ENCODE measurements at regions not wholly inside any gene's neighbourhood (a gene's known extent, or its start where the extent isn't known, plus 50 kb on each side); places are given as distances from the start of the nearest gene placed in this dataset.

- H3K4me1 Mint-ChIP-seq (ENCODE audit: low read depth), result no peaks in the 10 kb centered on the region
- no peak for TF ChIP-seq CTCF (IDR thresholded peaks at IDR 0.05)
- H3K27ac Mint-ChIP-seq, result no peak overlapping the region
- intact Hi-C loops (cut with micrococcal nuclease), result no loop called here
- H3K27me3 Mint-ChIP-seq, result no peaks in the 10 kb centered on the region
- CTCF ChIA-PET, result interaction anchor here (1.1 kb wide), 1 partner anchor 18 kb away, joined by 3 read pairs; no protein-coding TSS in a partner anchor
- H3K4me3 Mint-ChIP-seq, result no peak overlapping the region
- DNase-seq (no peak), ATAC-seq (no peak)
- POLR2A ChIA-PET, result no interaction called here
- no peaks in the 10 kb centered on the region for H3K9me3 Mint-ChIP-seq
- H3K36me3 Mint-ChIP-seq (ENCODE audit: low read depth), result no peaks in the 10 kb centered on the region
These were observed 88.7 kb upstream of the KCTD7 start for GRCh38 chr7:66539902-66540375.

- H3K4me1 Mint-ChIP-seq (ENCODE audit: low read depth), result no peaks in the 10 kb centered on the region
- ChIA-PET POLR2A (no interaction called here), CTCF (no interaction called here)
- no peaks in the 10 kb centered on the region for H3K9me3 Mint-ChIP-seq
- DNase-seq, result no peak
- ATAC-seq, result no peak
- no peak overlapping the region for H3K27ac Mint-ChIP-seq
- no peaks in the 10 kb centered on the region for H3K36me3 Mint-ChIP-seq (ENCODE audit: low read depth)
- no peak for TF ChIP-seq CTCF (IDR thresholded peaks at IDR 0.05)
- H3K27me3 Mint-ChIP-seq, result no peaks in the 10 kb centered on the region
- no peak overlapping the region for H3K4me3 Mint-ChIP-seq
- intact Hi-C loops (cut with micrococcal nuclease), result no loop called here
These were observed 86.6 kb upstream of the KCTD7 start for GRCh38 chr7:66542049-66542448.

GRCh38 chr7:66542528-66543269 is 86.0 kb upstream of the KCTD7 start:
- Mint-ChIP-seq H3K4me1 (ENCODE audit: low read depth) (no peaks in the 10 kb centered on the region), H3K4me3 (no peak overlapping the region), H3K9me3 (no peaks in the 10 kb centered on the region), H3K27ac (peak overlapping the region; percentile 3), H3K27me3 (no peaks in the 10 kb centered on the region), H3K36me3 (ENCODE audit: low read depth) (no peaks in the 10 kb centered on the region)
- intact Hi-C loops (cut with micrococcal nuclease), result no loop called here
- ChIA-PET POLR2A (no interaction called here), CTCF (no interaction called here)
- DNase-seq, result no peak
- no peak for ATAC-seq
- no peak for TF ChIP-seq CTCF (IDR thresholded peaks at IDR 0.05)

GRCh38 chr7:66549466-66549865 is 79.2 kb upstream of the KCTD7 start:
- no peaks in the 10 kb centered on the region for H3K4me1 Mint-ChIP-seq (ENCODE audit: low read depth)
- POLR2A ChIA-PET, result no interaction called here

More at GRCh38 chr7:66549466-66549865, 79.2 kb upstream of the KCTD7 start:
- CTCF ChIA-PET, result no interaction called here
- intact Hi-C loops (cut with micrococcal nuclease), result no loop called here
- H3K36me3 Mint-ChIP-seq (ENCODE audit: low read depth), result peaks cover 26% of the 10 kb centered on the region
- no peaks in the 10 kb centered on the region for H3K9me3 Mint-ChIP-seq
- DNase-seq, result no peak
- no peak overlapping the region for H3K4me3 Mint-ChIP-seq
- no peak for ATAC-seq
- TF ChIP-seq CTCF (IDR thresholded peaks at IDR 0.05), result no peak
- H3K27me3 Mint-ChIP-seq, result no peaks in the 10 kb centered on the region
- H3K27ac Mint-ChIP-seq, result no peak overlapping the region

All from activated CD8-positive, alpha-beta T cell treated with anti-CD3 and anti-CD28 coated beads for 36 hours (primary cell).